ENCODE measurements at regions not wholly inside any gene's neighbourhood (a gene's known extent, or its start where the extent isn't known, plus 50 kb on each side); places are given as distances from the start of the nearest gene placed in this dataset.

GRCh38 chr5:71807909-71808308, 88.8 kb downstream of the CARTPT start:
- no peak overlapping the region for H3K27ac ChIP-seq

GRCh38 chr5:71809446-71809845, 90.4 kb downstream of the CARTPT start:
- Histone ChIP-seq H3K27me3 (no peaks in the 10 kb centered on the region), H3K4me1 (no peaks in the 10 kb centered on the region), H3K36me3 (no peaks in the 10 kb centered on the region), H3K9me3 (no peaks in the 10 kb centered on the region), H3K4me3 (no peak overlapping the region), H3K27ac (no peak overlapping the region)
- intact Hi-C loops (cut with DNase I): no loop called here
- TF ChIP-seq CTCF (IDR thresholded peaks at IDR 0.05) (no peak), POLR2AphosphoS5 (IDR thresholded peaks at IDR 0.05) (no peak), POLR2A (IDR thresholded peaks at IDR 0.05) (no peak), EP300 (IDR thresholded peaks at IDR 0.05) (no peak)
- DNase-seq: no peak
- 78 to 87% methylated on average over 2 of the region's 2 CpGs for WGBS, 2 donors

More at GRCh38 chr5:71807909-71808308, 88.8 kb downstream of the CARTPT start:
- WGBS, 2 donors: 71 to 82% methylated on average over 4 of the region's 4 CpGs
- DNase-seq: no peak
- Histone ChIP-seq H3K9me3 (no peaks in the 10 kb centered on the region), H3K4me3 (no peak overlapping the region), H3K4me1 (no peaks in the 10 kb centered on the region), H3K27me3 (no peaks in the 10 kb centered on the region), H3K36me3 (no peaks in the 10 kb centered on the region)
- no peak for TF ChIP-seq EP300 (IDR thresholded peaks at IDR 0.05)
- TF ChIP-seq POLR2AphosphoS5 (IDR thresholded peaks at IDR 0.05): no peak
- TF ChIP-seq POLR2A (IDR thresholded peaks at IDR 0.05): no peak
- no peak for TF ChIP-seq CTCF (IDR thresholded peaks at IDR 0.05)
- intact Hi-C loops (cut with DNase I): no loop called here

GRCh38 chr5:71810023-71810422, 90.9 kb downstream of the CARTPT start:
- intact Hi-C loops (cut with DNase I): no loop called here
- H3K4me1 ChIP-seq: no peaks in the 10 kb centered on the region
- H3K36me3 ChIP-seq: no peaks in the 10 kb centered on the region
- no peak overlapping the region for H3K4me3 ChIP-seq
- TF ChIP-seq POLR2AphosphoS5 (IDR thresholded peaks at IDR 0.05) (no peak), CTCF (IDR thresholded peaks at IDR 0.05) (no peak), EP300 (IDR thresholded peaks at IDR 0.05) (no peak), POLR2A (IDR thresholded peaks at IDR 0.05) (no peak)
- H3K27me3 ChIP-seq: no peaks in the 10 kb centered on the region
- no peaks in the 10 kb centered on the region for H3K9me3 ChIP-seq
- H3K27ac ChIP-seq: no peak overlapping the region
- no peak for DNase-seq
- WGBS, 2 donors: 64 to 65% methylated on average over 9 of the region's 9 CpGs

- Histone ChIP-seq H3K9me3 (no peaks in the 10 kb centered on the region), H3K27ac (no peak overlapping the region), H3K4me1 (no peaks in the 10 kb centered on the region), H3K4me3 (no peak overlapping the region), H3K27me3 (no peaks in the 10 kb centered on the region), H3K36me3 (no peaks in the 10 kb centered on the region)
- DNase-seq: no peak
- WGBS, 2 donors: 75 to 80% methylated on average over 9 of the region's 9 CpGs
- TF ChIP-seq POLR2A (IDR thresholded peaks at IDR 0.05): no peak
- TF ChIP-seq EP300 (IDR thresholded peaks at IDR 0.05): no peak
- no peak for TF ChIP-seq POLR2AphosphoS5 (IDR thresholded peaks at IDR 0.05)
- no peak for TF ChIP-seq CTCF (IDR thresholded peaks at IDR 0.05)
- intact Hi-C loops (cut with DNase I): no loop called here
Observed at GRCh38 chr5:71810471-71811195, 91.6 kb downstream of the CARTPT start.

- no peaks in the 10 kb centered on the region for H3K9me3 ChIP-seq
- 88 to 96% methylated on average over 2 of the region's 2 CpGs for WGBS, 2 donors
- no peak for TF ChIP-seq POLR2A (IDR thresholded peaks at IDR 0.05)
- TF ChIP-seq CTCF (IDR thresholded peaks at IDR 0.05): no peak
- TF ChIP-seq EP300 (IDR thresholded peaks at IDR 0.05): no peak
- TF ChIP-seq POLR2AphosphoS5 (IDR thresholded peaks at IDR 0.05): no peak
- H3K36me3 ChIP-seq: no peaks in the 10 kb centered on the region
- H3K4me1 ChIP-seq: no peaks in the 10 kb centered on the region
- no peaks in the 10 kb centered on the region for H3K27me3 ChIP-seq
- intact Hi-C loops (cut with DNase I): no loop called here
- no peak overlapping the region for H3K27ac ChIP-seq
- no peak for DNase-seq
- no peak overlapping the region for H3K4me3 ChIP-seq
Observed at GRCh38 chr5:71811779-71812178, 92.7 kb downstream of the CARTPT start.
